ENCODE measurements at regions not wholly inside any gene's neighbourhood (a gene's known extent, or its start where the extent isn't known, plus 50 kb on each side); places are given as distances from the start of the nearest gene placed in this dataset.

DNA sequence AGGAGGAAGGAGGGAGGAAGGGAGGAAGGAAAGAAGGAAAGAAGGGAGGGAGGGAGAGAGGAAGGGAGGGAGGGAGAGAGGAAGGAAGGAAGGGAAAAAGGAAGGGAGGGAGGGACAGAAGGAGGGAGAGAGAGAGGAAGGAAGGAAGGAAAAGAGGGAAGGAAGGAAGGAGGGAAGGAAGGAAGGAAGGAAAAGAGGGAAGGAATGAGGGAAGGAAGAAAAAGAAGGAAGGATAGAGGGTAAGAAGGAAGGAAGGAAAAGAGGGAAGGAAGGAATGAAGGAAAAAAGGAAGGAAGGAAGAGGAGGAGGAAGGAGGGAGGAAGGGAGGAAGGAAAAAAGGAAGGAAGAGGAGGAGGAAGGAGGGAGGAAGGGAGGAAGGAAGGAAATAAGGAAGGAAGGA, 796.8 kb downstream of the ARAP2 start:
- TF ChIP-seq, protein P1, sequence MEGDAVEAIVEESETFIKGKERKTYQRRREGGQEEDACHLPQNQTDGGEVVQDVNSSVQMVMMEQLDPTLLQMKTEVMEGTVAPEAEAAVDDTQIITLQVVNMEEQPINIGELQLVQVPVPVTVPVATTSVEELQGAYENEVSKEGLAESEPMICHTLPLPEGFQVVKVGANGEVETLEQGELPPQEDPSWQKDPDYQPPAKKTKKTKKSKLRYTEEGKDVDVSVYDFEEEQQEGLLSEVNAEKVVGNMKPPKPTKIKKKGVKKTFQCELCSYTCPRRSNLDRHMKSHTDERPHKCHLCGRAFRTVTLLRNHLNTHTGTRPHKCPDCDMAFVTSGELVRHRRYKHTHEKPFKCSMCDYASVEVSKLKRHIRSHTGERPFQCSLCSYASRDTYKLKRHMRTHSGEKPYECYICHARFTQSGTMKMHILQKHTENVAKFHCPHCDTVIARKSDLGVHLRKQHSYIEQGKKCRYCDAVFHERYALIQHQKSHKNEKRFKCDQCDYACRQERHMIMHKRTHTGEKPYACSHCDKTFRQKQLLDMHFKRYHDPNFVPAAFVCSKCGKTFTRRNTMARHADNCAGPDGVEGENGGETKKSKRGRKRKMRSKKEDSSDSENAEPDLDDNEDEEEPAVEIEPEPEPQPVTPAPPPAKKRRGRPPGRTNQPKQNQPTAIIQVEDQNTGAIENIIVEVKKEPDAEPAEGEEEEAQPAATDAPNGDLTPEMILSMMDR (IDR thresholded peaks at IDR 0.05), result no peak
- TF ChIP-seq POLR2A (IDR thresholded peaks at IDR 0.05), result no peak

All from adrenal gland (tissue), 5 donors.